NCI-H2196 (cell line): ENCODE measurements at regions not wholly inside any gene's neighbourhood (a gene's known extent, or its start where the extent isn't known, plus 50 kb on each side); places are given as distances from the start of the nearest gene placed in this dataset.

ENCODE experiments used
- DNase-seq: peaks from one replicate; lab custom pipeline; 2025; ENCODE audit not compliant: unreplicated experiment; lab: John Stamatoyannopoulos, UW

DNA sequence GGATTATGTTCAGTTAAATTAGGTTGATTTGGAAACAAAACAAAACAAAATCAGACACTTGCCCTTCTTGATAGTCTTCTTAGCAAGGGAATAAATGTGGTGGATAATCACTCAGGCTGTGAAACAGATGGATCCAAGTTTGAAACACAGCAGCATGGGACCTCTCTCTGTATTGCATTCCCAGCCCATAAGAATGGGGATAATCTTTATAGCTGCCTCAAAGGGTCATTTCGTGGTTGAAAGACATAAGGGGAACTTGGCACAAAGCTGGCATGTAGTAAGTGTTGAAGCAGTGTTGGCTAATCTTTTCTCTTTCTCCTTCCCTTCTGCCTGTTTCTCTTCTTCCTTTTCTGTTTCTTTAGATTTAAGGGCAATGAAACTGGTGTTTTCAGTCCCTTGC lies 333.9 kb upstream of the TLE4 start:
- DNase-seq = no peak

DNA sequence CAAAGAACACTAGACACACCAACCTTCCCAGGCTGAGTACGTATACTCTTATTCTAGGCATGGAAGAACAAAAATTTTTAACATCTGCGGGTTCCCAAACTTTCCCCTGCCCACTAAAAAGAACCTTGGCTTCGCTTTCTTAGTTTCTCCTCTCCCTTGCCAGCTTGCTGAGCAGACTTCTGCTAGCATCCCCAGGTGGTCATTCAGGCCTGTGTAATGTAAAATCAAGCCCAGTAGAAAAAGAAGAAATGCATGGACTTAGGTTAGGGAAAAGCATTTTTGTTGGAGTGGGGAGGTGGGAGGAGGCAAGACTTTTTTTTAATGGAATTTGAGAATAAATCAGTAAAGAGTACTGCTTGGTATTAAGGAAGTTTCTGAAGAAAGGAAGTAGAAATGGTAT lies 331.0 kb upstream of the TLE4 start:
- DNase-seq = no peak

DNA sequence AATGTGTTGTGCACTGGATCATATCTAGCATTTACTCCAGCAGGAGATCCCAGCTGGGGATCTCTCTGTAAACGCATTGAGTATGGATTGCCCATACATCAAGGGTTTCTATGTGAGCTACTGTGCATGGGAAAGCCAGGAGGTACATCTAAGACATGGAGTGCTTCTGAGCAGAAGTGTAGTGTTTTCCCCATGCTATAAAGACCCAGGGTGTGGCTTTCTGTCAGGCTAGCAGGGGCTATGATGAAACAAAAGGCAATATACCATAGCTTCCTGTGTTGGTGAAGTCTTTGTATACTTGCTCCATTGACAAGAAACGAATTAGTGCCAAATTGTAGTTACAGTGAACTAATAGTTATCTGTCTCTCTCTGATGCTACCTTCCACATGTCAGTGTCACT lies 329.3 kb upstream of the TLE4 start:
- no peak for DNase-seq

DNA sequence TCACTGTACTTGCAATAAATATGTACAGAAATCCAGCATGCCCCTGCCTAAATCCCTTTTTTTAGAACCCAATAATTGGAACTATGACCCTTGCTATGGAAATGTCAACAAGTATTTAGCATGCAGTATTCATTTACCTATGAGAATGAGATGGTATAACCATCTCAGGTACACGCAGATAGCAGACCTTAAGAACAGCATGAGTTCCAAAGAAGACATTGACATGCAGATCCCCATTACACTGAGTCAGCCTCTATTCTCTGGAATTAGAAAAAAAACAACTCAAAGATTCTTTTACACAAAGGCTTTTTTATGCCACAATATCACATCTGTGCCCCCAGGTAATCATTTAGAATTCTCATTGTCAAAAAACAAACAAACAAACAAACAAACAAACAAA lies 325.6 kb upstream of the TLE4 start:
- no peak for DNase-seq

DNA sequence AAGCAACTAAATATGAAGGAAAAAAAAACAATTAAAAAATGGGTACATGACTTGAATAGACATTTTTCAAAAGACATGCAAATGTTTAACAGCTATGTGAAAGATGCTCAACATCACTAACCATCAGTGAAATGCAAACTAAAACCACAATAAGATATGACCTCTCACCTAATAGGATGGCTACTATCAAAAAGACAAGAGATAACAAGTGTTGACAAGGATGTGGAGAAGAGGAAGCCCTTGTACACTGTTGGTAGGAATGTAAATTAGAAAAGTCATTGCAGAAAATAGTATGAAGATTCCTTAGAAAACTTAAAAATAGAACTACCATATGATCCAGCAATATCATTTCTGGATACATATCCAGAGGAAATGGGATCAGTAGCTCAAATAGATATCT lies 324.7 kb upstream of the TLE4 start:
- no peak for DNase-seq

DNA sequence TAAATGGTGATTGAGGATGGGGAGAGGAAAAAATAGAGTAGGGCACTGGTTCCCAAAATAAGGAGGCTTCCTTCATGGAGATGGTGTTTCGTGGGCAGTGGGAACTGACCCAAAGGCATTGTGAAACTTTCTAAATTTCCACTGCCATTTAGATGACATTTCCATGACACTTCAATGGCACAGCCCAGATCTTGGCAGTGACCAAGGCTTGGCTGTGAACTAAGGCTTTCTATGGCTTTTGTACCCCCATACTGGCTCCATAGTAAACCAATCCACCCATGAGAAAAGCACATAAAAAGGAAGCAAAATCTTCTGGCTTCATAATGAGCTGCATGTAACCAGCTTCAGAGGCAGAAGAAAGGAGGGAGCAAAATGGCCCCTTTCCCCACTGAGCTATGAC lies 321.0 kb upstream of the TLE4 start:
- no peak for DNase-seq

DNA sequence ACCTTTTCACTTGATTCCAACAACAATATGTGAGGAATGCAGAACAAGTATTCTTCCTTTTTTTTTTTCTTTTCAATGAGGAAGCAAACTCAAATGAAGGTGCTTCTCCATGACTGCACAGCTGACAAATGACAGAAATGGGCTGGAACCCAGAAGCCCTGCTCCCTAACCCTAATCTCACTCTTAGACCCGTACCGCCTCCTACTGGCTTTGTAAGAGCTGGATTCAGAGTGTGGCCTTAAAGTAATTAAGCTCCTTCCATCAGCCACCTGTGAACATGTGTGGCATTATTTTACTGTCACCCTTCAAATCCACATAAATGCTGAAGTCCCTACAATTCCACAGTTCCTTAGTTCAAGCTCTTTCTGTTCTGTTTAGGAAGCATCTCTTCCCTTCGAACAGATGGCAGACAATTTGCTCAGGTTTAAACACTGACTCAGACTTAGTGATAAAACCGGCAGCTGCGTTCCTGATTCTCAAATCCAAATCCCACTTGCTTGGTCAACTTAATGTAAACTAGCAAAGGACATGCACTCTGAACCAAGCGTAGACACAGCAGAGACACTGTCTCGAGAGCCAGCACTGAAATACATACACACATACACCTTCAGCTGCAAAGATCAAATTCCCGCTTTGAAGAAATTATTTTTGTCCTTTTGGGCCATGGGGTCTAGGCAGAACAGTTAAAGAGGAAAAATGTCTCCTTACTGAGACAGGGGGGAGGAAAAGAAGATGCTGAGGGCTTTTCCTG lies 316.7 kb upstream of the TLE4 start:
- no peak for DNase-seq

DNA sequence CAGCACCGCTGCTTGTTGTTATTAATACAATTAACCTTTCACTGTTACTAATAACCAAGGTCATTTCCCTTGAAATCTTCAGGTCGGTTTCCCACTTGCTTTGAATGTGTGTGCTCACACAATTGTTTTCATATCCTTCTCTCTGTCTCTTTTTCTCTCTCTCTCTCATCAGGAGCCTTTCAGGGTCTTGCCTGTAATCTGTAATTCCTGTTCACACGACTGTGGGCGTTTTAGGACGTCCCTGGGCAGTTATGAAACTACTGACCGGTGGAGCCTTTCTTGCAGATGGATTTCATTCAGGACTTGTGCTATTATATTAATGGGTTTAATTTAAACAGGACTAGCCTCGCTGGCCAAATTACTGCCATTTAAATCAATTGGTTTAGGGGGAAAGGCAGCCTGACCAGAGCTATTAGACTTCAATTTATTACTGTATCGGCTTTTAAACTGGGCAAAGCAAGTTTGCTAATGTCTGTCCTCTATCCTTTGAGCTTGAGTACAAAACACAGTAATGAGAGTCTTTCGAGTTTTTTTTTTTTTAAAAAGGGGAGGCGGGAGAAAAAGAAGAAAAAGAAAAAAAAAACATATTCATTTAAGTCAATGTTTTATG lies 316.0 kb upstream of the TLE4 start:
- DNase-seq = no peak

DNA sequence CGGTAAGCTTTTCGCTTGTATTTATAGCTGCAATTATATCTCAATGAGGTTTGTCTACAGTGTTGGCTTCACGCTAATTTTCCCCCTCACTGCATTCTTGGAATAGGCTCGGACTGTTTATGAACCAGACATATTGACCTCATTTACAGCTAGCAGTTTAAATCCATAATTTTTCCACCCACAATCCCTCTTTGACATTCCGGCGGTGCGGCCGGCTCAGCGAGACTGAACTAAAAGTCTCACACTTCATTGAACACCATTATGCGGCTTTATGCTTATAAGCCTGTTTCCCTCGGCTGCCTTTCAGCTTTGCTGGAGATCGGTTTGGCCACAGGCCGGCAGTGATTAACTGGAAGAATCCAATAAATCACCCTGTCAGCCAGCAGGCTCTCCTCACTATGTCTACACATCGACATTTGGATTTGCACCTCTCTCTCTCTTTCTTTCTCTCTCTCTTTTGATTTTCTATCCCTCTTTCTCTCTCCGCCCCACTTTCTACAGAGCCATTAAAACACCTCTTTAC lies 315.0 kb upstream of the TLE4 start:
- no peak for DNase-seq

DNA sequence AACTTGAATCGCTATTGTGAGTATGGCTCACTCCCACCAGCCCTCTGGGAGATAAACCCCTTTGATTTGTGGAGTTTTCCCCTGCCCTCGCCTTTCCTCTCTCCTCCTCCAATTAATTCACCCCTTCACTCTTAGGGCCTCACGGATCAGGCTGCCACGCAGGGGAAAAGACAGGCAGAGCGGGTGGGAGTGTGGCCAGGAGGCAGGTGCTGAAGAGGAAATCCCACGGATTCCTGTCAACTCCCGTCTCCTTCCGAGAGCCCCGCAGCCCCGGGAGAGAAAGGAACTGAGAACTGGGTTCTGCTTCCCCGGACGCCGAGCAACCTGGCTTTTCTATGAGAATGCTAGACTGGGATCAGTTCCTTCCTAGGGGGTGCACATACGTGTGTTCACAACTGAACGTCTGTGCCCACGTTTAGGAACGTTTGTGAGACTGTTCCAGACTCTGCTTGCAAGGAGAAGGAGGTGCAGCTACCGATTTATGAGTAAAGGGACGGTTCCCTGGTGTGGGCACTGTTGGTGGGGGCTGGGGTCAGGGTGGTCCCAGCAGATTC lies 314.5 kb upstream of the TLE4 start:
- DNase-seq = no peak

DNA sequence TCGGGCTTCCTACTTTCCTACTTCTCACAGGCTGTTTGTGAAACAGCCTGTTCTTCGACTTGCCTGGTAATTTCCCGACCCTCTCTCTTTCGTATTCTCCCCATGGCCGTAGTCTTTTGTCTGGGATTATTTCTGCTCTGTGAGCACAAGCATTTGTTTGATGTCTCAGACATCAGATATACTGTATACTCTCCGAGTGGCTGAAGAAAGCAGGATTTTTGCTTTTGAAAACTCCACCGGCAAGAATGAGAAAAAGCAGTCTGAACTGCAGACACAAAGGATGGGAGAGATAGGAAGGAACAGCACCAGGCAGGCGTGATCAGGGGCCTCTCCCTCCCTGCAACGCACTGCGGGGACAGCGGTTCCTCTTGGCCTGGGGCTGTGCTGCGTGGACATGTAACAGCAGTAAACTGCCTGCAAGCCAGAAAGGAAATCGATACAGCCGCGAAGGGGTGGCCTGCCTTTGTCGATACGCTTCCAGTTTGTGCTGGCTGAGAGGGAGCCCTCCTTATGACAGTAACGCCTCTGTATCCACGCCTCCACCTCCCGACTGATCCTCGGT lies 313.9 kb upstream of the TLE4 start:
- DNase-seq = no peak

DNA sequence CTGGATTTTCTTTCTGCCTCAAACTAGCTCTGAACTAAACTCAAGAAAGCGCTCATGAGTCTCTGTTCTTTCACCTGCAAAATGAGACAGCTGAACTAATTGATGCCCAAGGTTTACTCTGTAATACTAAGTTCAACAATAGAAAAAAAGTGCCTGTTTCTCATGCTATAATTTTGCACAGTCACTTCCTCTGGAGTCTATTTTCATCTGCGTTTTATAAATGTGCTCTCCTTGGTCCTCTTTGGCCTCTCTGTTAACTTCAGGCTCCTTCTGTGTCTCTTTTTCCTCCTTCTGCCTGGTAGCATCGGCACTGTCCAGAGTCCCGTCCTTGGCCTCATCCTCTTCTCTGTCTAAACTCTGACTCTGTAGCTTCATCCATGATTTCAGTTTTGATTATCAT lies 311.9 kb upstream of the TLE4 start:
- no peak for DNase-seq

DNA sequence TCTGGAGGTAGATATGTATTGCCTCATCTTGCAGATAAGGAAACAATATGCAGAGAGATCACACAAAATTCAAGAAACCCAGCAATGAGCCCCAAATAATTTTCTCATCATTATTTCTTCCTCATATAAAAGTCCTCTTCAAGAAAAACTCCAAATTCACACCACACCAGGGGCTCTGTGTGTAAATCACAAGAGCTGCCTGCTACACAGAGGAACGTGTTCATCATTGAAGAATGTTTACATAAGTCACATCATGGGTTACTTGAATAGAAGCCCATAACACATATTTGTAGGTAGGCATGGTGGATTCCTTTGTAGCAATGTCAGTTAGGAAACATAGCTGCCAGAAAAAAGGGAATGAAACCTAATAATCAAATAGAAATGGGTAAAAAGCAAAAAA lies 308.1 kb upstream of the TLE4 start:
- no peak for DNase-seq

DNA sequence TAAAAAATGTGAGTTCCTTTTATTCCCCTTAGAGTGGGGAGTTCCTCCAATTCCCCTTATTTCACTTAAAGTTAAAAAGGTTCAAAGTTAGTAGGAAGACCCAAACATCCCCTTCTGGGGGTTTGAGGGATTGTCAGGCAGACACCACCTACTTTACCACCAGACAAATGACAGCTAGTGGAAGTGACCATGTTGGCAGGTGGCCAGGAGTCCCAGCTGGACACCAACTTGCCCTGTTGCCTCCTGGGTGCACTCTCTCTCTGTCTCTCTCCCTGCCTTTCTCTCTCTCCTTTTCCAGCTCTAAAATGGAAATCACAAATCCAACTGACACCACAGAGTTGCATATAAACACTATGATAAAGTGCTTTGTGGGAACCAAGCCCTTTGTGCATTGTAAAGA lies 307.7 kb upstream of the TLE4 start:
- DNase-seq = no peak

DNA sequence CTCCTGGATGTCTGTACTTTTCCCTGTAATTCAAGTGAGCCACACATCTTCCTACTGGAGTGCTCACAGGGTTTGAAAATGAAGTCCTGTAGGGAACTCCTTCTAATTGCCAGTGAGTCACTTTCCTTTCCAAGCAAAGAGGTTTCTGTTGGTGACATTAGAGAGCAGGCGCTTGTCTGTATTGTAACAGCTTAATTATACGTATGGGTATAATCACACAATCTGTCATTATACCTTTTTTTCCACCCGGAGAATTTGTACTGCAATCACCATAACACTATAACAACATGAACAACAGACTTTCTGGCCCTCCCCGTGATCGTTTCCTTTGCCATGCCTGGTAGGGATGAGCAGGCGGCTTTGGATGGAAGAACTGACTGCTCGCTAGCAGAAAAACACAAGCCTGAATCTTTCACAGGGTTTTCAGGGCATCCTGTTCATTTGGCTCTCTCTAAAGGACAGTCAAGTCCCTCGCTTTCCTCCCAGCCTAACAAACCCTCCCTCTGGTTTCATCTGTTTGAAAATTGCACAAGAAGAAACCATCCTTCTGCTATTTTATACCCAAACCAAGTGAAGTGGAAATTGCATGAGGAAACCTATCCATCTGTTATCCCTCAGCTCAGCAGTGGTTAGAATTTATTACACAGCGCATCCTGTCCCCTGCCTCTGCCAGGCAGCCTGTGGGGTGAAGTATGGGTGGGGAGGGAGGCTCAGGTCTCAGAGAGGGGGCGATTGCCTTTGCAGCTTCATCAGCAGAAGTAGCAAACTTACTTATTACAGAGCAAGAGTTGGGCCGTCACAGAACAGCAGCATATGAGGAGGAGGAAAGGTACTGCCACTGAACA lies 307.0 kb upstream of the TLE4 start:
- no peak for DNase-seq

DNA sequence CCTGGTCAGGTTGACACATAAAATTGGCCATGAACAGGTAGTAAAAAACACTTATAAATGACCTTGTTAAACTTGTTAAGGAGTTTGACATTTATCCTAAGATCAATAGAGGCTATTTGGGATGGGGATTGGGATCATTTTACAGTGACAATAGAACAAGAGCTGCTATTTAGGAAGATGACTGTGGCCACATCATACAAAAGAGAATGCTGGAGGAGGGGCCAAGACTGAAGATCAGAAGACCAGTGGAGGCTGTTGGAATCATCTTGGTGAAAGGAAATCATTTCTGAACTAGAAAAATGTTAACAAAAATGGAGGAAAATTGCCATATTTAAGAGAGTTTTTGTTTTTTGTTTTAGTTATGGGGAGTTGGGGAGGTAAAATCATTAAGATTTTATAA lies 304.8 kb upstream of the TLE4 start:
- no peak for DNase-seq

DNA sequence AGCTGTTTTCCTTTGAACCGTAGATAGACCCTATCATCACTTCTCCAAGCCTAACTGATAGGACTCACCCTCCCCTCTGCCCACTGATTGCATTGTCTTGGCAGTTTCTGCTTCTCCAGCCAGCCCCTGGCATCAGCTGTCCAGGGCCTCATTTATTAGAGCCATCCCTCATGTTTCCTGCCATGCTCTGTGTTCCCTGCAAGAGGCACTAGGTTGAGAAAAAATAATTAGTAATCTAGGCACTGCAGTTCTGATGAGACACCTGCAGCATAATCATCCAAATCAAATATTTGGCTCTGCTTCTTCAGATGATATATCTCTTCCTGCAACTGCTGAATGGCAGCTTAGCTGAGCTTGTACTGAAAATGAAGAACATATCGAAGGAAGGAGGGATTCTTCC lies 303.0 kb upstream of the TLE4 start:
- DNase-seq = no peak

DNA sequence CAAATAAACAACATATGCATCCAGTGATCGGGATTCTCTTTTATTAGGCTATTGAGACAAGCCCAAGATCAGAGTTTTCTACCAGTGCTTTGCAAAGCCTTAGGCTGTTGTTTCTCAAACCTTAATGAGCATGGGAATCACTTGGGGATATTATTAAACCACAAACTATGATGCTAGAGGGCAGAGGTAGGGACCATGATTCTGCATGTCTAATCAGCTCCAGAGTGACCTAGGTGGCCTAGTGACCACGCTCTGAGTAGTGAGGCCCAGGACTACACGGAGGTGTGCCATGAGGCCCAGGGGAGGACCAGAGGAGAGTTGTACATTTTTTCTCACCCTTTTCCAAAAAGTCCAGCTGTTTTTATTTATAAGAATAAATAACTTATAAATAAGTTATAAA lies 298.5 kb upstream of the TLE4 start:
- no peak for DNase-seq

DNA sequence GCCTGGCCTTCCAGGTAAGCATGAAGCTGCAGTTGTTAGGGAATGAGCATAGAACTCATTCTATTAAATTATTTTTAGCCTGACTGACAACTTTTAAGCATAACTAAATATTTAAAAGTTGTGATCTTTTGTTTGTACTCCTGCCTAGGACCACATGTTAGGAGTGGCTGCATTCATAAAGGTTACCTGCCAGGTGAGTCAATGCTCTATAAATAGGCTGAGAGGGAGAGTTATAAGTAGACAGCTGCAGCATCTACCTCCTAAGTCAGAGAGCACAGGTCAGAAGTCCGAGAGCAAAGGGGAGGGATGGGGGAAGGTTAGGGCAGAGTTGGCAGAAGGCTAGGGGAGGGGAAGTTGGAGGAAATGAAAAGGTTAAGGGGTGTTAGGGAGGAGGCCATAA lies 292.4 kb upstream of the TLE4 start:
- no peak for DNase-seq

DNA sequence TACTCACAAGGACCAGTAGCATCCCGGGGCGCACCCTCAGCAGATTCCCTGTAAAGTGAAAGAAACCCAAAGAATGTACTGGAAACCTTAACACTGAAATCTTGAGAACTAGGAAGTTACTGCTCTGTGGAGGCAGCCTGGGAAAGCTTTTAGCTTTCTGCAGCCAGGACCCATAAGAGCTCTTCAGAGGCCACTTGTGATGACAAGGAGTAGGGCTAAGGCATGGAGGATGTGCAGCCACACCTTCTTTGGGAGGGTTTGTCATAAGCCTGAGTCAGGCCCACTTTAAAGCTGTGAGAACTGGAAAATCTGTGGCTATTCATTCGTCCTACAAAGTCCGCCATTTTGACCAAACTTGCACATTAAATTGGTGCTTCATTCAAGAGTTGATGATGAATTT lies 291.1 kb upstream of the TLE4 start:
- no peak for DNase-seq

DNA sequence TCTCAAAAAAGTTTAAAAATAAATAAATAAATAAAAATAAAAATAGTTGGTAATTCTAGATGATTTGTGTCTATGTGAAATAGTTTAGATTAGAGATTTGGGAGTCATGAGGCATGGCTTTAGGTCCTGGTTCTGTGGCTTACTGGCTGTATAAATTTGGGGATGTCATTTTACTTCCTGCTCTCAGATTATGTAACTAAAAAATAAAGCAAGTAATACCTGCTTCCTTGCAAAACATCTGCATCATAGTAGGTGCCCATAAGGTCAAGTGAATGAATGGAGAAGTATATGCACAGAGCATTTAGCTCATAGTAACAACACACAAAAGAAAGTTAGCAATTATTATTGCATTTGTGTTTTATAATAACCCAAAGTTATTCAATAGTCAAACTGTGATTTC lies 287.7 kb upstream of the TLE4 start:
- DNase-seq = no peak
